T-helper 1 cell treated with Interleukin-12 subunit alpha and Interleukin-12 subunit beta and Interleukin-4 antibody, amounts not matched to agents 30 μg/mL and 1 μg/mL, for 36 hours (primary cell): ENCODE measurements at regions not wholly inside any gene's neighbourhood (a gene's known extent, or its start where the extent isn't known, plus 50 kb on each side); places are given as distances from the start of the nearest gene placed in this dataset.

Source experiments
- H3K27ac Mint-ChIP-seq: one replicate; pipeline ENCODE4 v1.8.0; 2021; ENCODE audit warnings: mild to moderate bottlenecking, mixed read lengths
- H3K27me3 Mint-ChIP-seq: one replicate; pipeline ENCODE4 v1.8.0; 2021; ENCODE audit warnings: low read depth, mixed read lengths
- H3K36me3 Mint-ChIP-seq: one replicate; pipeline ENCODE4 v1.8.0; 2021; ENCODE audit warnings: low read depth, mixed read lengths
- H3K4me1 Mint-ChIP-seq: one replicate; pipeline ENCODE4 v1.8.0; 2021; ENCODE audit warnings: low read depth, mixed read lengths
- H3K4me3 Mint-ChIP-seq: one replicate; pipeline ENCODE4 v1.8.0; 2021; ENCODE audit warnings: mild to moderate bottlenecking, moderate library complexity, mixed read lengths
- H3K9me3 Mint-ChIP-seq: one replicate; pipeline ENCODE4 v1.8.0; 2021; ENCODE audit warnings: mixed read lengths

DNA sequence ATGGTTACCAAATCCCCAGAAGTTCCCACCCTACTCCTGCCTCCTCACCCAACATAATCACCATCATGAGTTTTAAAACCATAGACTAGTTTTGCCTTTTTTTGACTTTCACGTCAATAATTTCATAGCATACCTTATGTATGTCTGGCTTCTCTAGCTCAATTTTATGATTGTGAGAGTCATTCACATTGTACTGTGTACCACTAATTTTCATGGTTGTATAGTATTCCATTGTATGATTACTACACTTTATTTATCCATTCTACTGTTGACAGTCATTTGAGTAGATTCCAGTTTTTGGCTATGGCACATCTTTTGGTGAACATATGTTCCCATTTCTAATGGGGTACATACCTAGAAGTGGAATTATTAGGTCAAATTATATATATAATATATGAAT, 195.3 kb upstream of the TCF21 start:
- Mint-ChIP-seq H3K4me1 (no peaks in the 10 kb centered on the region), H3K4me3 (no peak overlapping the region), H3K27ac (no peak overlapping the region), H3K9me3 (no peaks in the 10 kb centered on the region), H3K36me3 (no peaks in the 10 kb centered on the region), H3K27me3 (no peaks in the 10 kb centered on the region)

- Mint-ChIP-seq H3K4me3 (no peak overlapping the region), H3K36me3 (no peaks in the 10 kb centered on the region), H3K27ac (no peak overlapping the region), H3K9me3 (no peaks in the 10 kb centered on the region), H3K4me1 (no peaks in the 10 kb centered on the region), H3K27me3 (peaks cover 6% of the 10 kb centered on the region)
Measured at GRCh38 chr6:133697185-133697584, 191.7 kb upstream of the TCF21 start.

GRCh38 chr6:133697666-133698065, 191.2 kb upstream of the TCF21 start:
- H3K27me3 Mint-ChIP-seq, result peaks cover 10% of the 10 kb centered on the region
- H3K36me3 Mint-ChIP-seq, result no peaks in the 10 kb centered on the region
- H3K9me3 Mint-ChIP-seq, result no peaks in the 10 kb centered on the region
- H3K4me1 Mint-ChIP-seq, result no peaks in the 10 kb centered on the region
- H3K27ac Mint-ChIP-seq, result no peak overlapping the region
- H3K4me3 Mint-ChIP-seq, result no peak overlapping the region

- Mint-ChIP-seq H3K9me3 (no peaks in the 10 kb centered on the region), H3K36me3 (no peaks in the 10 kb centered on the region), H3K27me3 (peaks cover 10% of the 10 kb centered on the region), H3K4me1 (no peaks in the 10 kb centered on the region), H3K27ac (no peak overlapping the region), H3K4me3 (no peak overlapping the region)
Measured at GRCh38 chr6:133698272-133698671, 190.6 kb upstream of the TCF21 start.

- Mint-ChIP-seq H3K36me3 (no peaks in the 10 kb centered on the region), H3K9me3 (no peaks in the 10 kb centered on the region), H3K4me3 (no peak overlapping the region), H3K4me1 (no peaks in the 10 kb centered on the region), H3K27me3 (peaks cover 10% of the 10 kb centered on the region), H3K27ac (no peak overlapping the region)
Measured at GRCh38 chr6:133699741-133700385, 189.1 kb upstream of the TCF21 start.

- Mint-ChIP-seq H3K36me3 (no peaks in the 10 kb centered on the region), H3K27ac (no peak overlapping the region), H3K9me3 (no peaks in the 10 kb centered on the region), H3K4me1 (no peaks in the 10 kb centered on the region), H3K27me3 (peaks cover 13% of the 10 kb centered on the region), H3K4me3 (no peak overlapping the region)
Measured at GRCh38 chr6:133701633-133702331, 187.1 kb upstream of the TCF21 start.

DNA sequence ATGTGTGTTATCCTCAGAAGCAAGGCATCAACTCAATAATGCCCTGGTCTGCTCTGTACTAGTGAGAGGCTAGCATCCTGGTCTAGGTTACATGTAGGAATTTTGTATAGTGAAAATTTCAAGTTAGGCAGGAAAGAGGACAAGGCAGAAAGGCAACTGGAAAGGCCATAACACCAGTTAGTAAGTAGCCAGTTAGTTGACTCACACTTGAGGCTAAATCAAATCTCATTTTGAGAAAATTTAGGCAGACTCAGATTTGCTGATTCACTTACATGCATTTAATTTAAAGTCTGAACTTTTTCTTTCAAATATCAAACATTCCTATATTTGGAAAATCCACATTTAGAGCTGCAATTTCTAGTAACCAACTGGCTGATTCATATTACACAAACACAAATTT, 184.5 kb upstream of the TCF21 start:
- no peaks in the 10 kb centered on the region for H3K9me3 Mint-ChIP-seq
- peaks cover 13% of the 10 kb centered on the region for H3K27me3 Mint-ChIP-seq
- H3K36me3 Mint-ChIP-seq, result no peaks in the 10 kb centered on the region
- peaks cover 5% of the 10 kb centered on the region for H3K4me1 Mint-ChIP-seq
- no peak overlapping the region for H3K4me3 Mint-ChIP-seq
- no peak overlapping the region for H3K27ac Mint-ChIP-seq

DNA sequence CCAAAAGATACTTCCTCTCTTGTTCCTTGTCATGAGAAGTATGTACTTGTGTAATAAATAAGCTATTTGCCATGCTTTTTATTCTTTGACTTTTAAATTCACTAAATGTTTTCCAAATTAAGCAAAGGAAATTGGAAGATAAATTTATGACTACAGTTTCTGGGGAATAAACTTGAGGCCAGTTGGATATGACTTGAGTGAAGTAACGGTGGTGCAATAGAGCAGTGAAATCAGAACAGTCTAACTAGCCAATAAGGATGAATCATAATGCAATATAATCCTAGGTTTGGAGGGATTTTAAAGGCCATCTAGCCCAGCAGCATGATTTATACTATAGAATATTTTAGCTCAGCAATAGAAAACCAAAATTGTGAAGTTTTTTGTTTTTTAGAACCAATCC, 183.8 kb upstream of the TCF21 start:
- Mint-ChIP-seq H3K27me3 (peaks cover 13% of the 10 kb centered on the region), H3K36me3 (no peaks in the 10 kb centered on the region), H3K27ac (no peak overlapping the region), H3K4me3 (no peak overlapping the region), H3K9me3 (no peaks in the 10 kb centered on the region), H3K4me1 (peaks cover 5% of the 10 kb centered on the region)

- H3K36me3 Mint-ChIP-seq, result no peaks in the 10 kb centered on the region
- H3K4me1 Mint-ChIP-seq, result peaks cover 5% of the 10 kb centered on the region
- no peak overlapping the region for H3K27ac Mint-ChIP-seq
- H3K4me3 Mint-ChIP-seq, result no peak overlapping the region
- H3K27me3 Mint-ChIP-seq, result peaks cover 13% of the 10 kb centered on the region
- H3K9me3 Mint-ChIP-seq, result no peaks in the 10 kb centered on the region
Measured at GRCh38 chr6:133705731-133706130, 183.2 kb upstream of the TCF21 start.

DNA sequence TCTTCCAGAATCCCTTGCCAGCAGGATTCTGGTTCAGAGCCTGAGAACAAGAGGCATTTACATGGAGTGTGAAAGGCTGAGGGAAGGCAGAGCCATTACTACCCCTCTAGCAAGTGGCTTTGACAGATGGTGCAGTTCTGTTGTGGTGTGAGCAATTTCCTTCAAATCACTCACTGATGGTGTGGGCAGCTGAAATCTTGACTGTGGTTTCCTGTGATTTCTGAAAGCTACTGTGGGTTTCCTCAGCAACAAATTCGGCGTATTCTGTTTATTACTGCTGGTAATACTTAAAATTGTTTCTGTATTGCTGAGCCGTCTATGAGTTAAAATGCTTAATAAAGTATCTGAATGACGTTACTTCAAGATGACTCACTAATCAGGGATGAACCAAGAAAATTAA, 181.5 kb upstream of the TCF21 start:
- H3K27ac Mint-ChIP-seq, result no peak overlapping the region
- H3K4me3 Mint-ChIP-seq, result no peak overlapping the region
- peaks cover 5% of the 10 kb centered on the region for H3K4me1 Mint-ChIP-seq
- peaks cover 4% of the 10 kb centered on the region for H3K27me3 Mint-ChIP-seq
- no peaks in the 10 kb centered on the region for H3K36me3 Mint-ChIP-seq
- H3K9me3 Mint-ChIP-seq, result no peaks in the 10 kb centered on the region

- no peak overlapping the region for H3K4me3 Mint-ChIP-seq
- no peak overlapping the region for H3K27ac Mint-ChIP-seq
- no peaks in the 10 kb centered on the region for H3K27me3 Mint-ChIP-seq
- H3K4me1 Mint-ChIP-seq, result peaks cover 5% of the 10 kb centered on the region
- no peaks in the 10 kb centered on the region for H3K36me3 Mint-ChIP-seq
- H3K9me3 Mint-ChIP-seq, result no peaks in the 10 kb centered on the region
Measured at GRCh38 chr6:133710826-133711225, 178.1 kb upstream of the TCF21 start.

DNA sequence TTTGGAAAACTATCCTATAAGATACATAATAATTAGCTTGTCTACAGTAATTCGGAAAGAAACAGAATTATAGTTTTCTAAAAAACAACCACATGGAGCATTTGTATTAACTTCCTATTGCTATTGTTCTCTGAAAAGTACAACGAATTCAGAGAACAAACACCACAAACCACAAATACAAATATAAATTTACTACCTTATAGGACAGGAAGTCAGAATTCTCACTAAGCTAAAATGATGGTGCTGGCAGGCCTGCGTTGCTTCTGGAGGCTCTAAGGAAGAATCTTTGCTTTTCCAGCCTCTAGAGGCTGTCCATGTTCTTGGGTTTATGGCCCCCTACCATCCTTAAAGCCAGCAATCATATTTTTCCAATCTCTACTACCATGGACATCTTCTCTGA, 173.6 kb upstream of the TCF21 start:
- H3K4me1 Mint-ChIP-seq, result no peaks in the 10 kb centered on the region

DNA sequence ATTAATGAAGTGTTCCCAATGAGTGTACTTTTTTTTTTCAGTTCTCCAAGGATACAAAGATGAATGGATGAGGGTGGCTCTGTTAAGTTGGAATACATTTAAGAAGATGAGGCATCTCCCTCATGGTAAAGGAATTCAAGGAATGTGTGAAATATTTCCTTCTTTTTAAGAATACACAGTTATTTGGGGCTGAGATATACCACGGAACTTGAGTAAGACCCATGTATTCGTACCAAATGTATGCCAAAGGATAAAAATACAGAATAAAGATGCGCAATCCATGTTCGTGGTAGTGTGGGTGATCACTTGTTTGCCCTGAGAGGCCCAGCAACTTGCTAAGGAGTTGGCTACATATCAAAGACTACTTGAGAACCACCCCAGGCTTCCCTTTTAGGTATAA, 164.2 kb upstream of the TCF21 start:
- Mint-ChIP-seq H3K36me3 (no peaks in the 10 kb centered on the region), H3K4me1 (no peaks in the 10 kb centered on the region), H3K9me3 (no peaks in the 10 kb centered on the region), H3K27me3 (no peaks in the 10 kb centered on the region), H3K4me3 (no peak overlapping the region), H3K27ac (no peak overlapping the region)

More for the DNA sequence above, 173.6 kb upstream of the TCF21 start:
- Mint-ChIP-seq H3K4me3 (no peak overlapping the region), H3K9me3 (no peaks in the 10 kb centered on the region), H3K36me3 (no peaks in the 10 kb centered on the region), H3K27ac (no peak overlapping the region), H3K27me3 (no peaks in the 10 kb centered on the region)

DNA sequence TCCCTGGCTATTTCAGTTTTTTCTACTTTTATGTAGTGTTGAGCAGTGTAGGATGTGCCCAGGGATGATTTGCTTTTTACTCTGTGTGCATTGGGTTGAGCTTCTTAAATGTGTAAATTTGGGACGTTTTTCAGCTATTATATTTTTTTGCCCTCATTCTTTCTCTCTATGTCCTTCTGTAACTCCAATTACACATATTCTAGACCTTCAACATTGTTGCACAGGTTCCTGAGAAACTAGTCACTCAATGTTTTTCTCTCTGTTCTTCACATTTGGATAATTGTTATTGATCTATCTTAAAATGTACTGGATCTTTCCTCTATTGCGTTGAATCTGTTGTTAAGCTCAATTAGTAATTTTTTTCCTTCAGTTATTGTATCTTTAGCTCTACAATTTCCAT, 162.7 kb upstream of the TCF21 start:
- Mint-ChIP-seq H3K9me3 (no peaks in the 10 kb centered on the region), H3K36me3 (no peaks in the 10 kb centered on the region), H3K27ac (no peak overlapping the region), H3K4me3 (no peak overlapping the region), H3K4me1 (no peaks in the 10 kb centered on the region), H3K27me3 (no peaks in the 10 kb centered on the region)

DNA sequence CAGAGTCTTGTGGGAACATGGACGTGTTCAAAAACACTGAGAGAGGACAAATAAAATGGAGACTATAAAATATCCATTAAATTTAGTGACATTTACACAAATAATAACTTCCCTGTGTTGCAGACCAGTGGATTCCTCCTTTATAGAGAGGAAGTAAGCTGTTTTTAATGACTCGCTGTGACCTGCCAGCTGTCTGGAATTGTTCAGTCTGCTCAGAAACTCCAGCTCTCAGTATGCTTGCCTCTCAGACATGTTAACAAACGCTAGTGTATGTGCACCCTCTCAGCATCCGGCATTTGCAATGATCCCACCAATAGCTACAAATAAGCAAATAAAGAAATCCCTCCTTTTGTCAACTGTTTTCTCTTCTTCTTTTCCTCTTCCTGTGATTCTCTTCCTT, 158.0 kb upstream of the TCF21 start:
- no peak overlapping the region for H3K27ac Mint-ChIP-seq
- no peak overlapping the region for H3K4me3 Mint-ChIP-seq
- H3K4me1 Mint-ChIP-seq, result no peaks in the 10 kb centered on the region
- H3K27me3 Mint-ChIP-seq, result no peaks in the 10 kb centered on the region
- H3K36me3 Mint-ChIP-seq, result no peaks in the 10 kb centered on the region
- H3K9me3 Mint-ChIP-seq, result no peaks in the 10 kb centered on the region
